ENCODE measurements at regions not wholly inside any gene's neighbourhood (a gene's known extent, or its start where the extent isn't known, plus 50 kb on each side); places are given as distances from the start of the nearest gene placed in this dataset.

DNA sequence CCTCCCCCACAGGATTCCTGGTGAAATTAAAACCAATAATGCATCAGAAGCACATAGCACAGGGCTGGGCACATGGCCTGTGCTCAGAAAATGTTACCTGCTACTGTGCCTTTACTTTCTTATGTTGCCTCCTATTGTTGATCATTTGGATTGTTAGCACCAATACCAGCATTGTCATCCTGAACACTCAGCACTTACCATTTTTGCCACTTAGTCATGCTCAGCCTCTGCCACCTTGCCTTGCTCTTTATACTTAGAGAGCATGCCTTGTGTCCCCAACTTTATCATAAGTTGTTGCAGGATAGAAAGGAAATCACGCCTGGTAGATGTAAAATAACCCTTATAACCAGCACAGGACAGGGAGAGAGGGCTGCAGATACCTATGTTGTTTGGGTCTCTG, 361.0 kb upstream of the RUNX1 start:
- TF ChIP-seq POLR2A (IDR thresholded peaks at IDR 0.05; ENCODE audit: low read depth, low read length) (no peak), POLR2AphosphoS5 (IDR thresholded peaks at IDR 0.05; ENCODE audit: low read depth, low read length) (no peak)

Measured in GM12892 (cell line).